T-cell (primary cell): ENCODE measurements at regions not wholly inside any gene's neighbourhood (a gene's known extent, or its start where the extent isn't known, plus 50 kb on each side); places are given as distances from the start of the nearest gene placed in this dataset.

ENCODE experiments used
- ATAC-seq, 4 experiments: fragments of 200-7000 bp in 3 of 4; fragments of 150-1000 bp in 1 of 4; cut with Tn5 transposase; replicated peaks in 1 of 4; 1 replicate in 3 of 4; 2 replicates in 1 of 4; pipeline ENCODE4 v1.10.0; 2021; ENCODE audit warnings: moderate library complexity in 3 of 4, mild to moderate bottlenecking in 2 of 4, moderate number of reproducible peaks in 1 of 4
- CTCF ChIA-PET, 2 donors: fragments of 300-600 bp; sonication (Branson Sonifier 250); formaldehyde crosslinking; loops; one replicate each; lab custom pipeline; 2022; ENCODE audit warnings: antibody characterized with exemption in 2 of 2; lab: Charles Lee
- POLR2A ChIA-PET, 2 donors: fragments of 300-600 bp; sonication (Branson Sonifier 250); formaldehyde crosslinking; loops; one replicate each; lab custom pipeline; 2022; ENCODE audit warnings: antibody characterized with exemption in 2 of 2; lab: Charles Lee
- DNase-seq, 35 experiments: peaks; one replicate each; pipeline versions ENCODE4 v3.0.0 to v3.0.0-alpha.2; 2013 to 2023
- H3K27ac ChIP-seq: one replicate; pipeline ENCODE4 v1.5.1; 2013; ENCODE audit warnings: low read length
- H3K27me3 ChIP-seq, 2 experiments: replicated peaks in 1 of 2; 1 replicate in 1 of 2; 2 replicates in 1 of 2; pipeline versions ENCODE4 v1.6.1 to v1.7.0; 2013; ENCODE audit warnings: low read length in 1 of 2, mixed read lengths in 1 of 2; ENCODE audit not compliant: control insufficient read depth in 2 of 2, insufficient read depth in 2 of 2; ENCODE audit errors: extremely low read depth in 1 of 2
- H3K36me3 ChIP-seq, 2 donors: 1 replicate in 1 of 2; 2 replicates in 1 of 2; pipeline versions ENCODE4 v1.6.1 to v1.7.0; 2013; ENCODE audit warnings: low read length in 1 of 2; ENCODE audit not compliant: control insufficient read depth in 2 of 2, insufficient read depth in 1 of 2; ENCODE audit errors: extremely low read depth in 1 of 2
- H3K4me1 ChIP-seq, 2 experiments: 1 replicate in 1 of 2; 2 replicates in 1 of 2; pipeline versions ENCODE4 v1.6.1 to v1.7.0; 2013; ENCODE audit warnings: low read length in 2 of 2, mixed read lengths in 1 of 2; ENCODE audit not compliant: insufficient read depth in 2 of 2, control insufficient read depth in 1 of 2; ENCODE audit errors: extremely low read depth in 1 of 2
- H3K4me3 ChIP-seq, 2 donors: 1 replicate in 1 of 2; 2 replicates in 1 of 2; pipeline versions ENCODE4 v1.5.1 to v1.7.0; 2013; ENCODE audit warnings: mild to moderate bottlenecking in 2 of 2, low read length in 1 of 2, moderate library complexity in 1 of 2; ENCODE audit not compliant: control insufficient read depth in 1 of 2; ENCODE audit errors: extremely low read depth in 1 of 2
- H3K9me3 ChIP-seq: 2 replicates; pipeline ENCODE4 v1.7.0; 2013
- H3K27ac Mint-ChIP-seq, 2 donors: one replicate each; pipeline ENCODE4 v1.8.0; 2020 to 2021; ENCODE audit warnings: mild to moderate bottlenecking in 2 of 2, mixed read lengths in 2 of 2
- H3K27me3 Mint-ChIP-seq, 2 donors: one replicate each; pipeline ENCODE4 v1.8.0; 2021 to 2022; ENCODE audit warnings: mixed read lengths in 2 of 2
- H3K36me3 Mint-ChIP-seq: one replicate; pipeline ENCODE4 v1.8.0; 2021; ENCODE audit warnings: mixed read lengths
- H3K4me1 Mint-ChIP-seq, 3 donors: one replicate each; pipeline ENCODE4 v1.8.0; 2020 to 2022; ENCODE audit warnings: mixed read lengths in 3 of 3, mild to moderate bottlenecking in 1 of 3
- H3K4me3 Mint-ChIP-seq, 3 donors: one replicate each; pipeline ENCODE4 v1.8.0; 2020 to 2022; ENCODE audit warnings: mild to moderate bottlenecking in 3 of 3, mixed read lengths in 3 of 3, moderate library complexity in 3 of 3
- H3K9me3 Mint-ChIP-seq, 3 donors: one replicate each; pipeline ENCODE4 v1.8.0; 2020 to 2022; ENCODE audit warnings: mixed read lengths in 3 of 3
- WGBS: methylation state at CpG from one replicate; pipeline ENCODE4 v1.1.5; 2013; ENCODE audit warnings: missing lambda C conversion rate; ENCODE audit not compliant: insufficient coverage; 5-methylcytosine and 5-hydroxymethylcytosine counted together

DNA sequence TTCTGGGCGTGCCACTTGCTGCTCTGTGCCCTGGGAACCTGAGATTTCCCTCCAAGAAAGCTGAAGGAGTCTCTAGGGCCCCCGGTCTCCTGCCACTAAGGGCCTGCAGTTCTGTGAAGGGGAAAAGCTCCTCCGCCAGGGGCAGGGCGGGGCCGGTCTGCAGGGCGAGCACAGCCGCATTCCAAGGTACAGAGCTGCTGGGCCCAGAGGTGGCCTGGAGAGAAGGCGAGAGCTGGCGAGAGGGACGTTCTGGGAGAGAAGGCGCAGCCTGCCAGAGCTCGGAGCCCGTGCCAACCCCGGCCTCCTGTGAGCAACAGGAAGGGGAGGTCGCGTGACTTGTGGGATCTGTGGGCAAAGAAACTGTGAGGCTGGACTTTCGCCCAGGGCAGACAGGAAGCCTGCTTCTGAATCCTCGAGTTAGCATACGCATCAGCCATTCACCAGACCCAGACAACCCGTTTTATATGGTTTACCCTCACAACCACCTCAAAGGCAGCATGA is 500.4 kb downstream of the SHQ1 start:
- H3K27ac Mint-ChIP-seq = peak overlapping the region; percentile 72 to 90
- Histone ChIP-seq H3K36me3 (no peaks in the 10 kb centered on the region), H3K27ac (no peak overlapping the region), H3K4me3 (no peak overlapping the region), H3K9me3 (no peaks in the 10 kb centered on the region), H3K27me3 (peaks cover 0 to 11% of the 10 kb centered on the region in 2 experiments), H3K4me1 (peaks cover 43 to 61% of the 10 kb centered on the region in 2 experiments)
- DNase-seq (peak in 21 of 35 experiments; percentile 6 to 63 (median 34)), ATAC-seq (peak; percentile 46 to 62 (median 49))
- no peaks in the 10 kb centered on the region for H3K36me3 Mint-ChIP-seq
- peaks cover 0 to 7% of the 10 kb centered on the region in 2 donors for H3K27me3 Mint-ChIP-seq
- WGBS = 73% methylated on average over 14 of the region's 20 CpGs
- CTCF ChIA-PET = interaction anchor here (0.6 to 0.7 kb wide), 3 partner anchors 19 to 124 kb away, joined by 3 to 12 read pairs (median 3); no protein-coding TSS in a partner anchor
- peak overlapping the region in 2 of 3 donors; percentile 19 to 55 for H3K4me3 Mint-ChIP-seq
- POLR2A ChIA-PET = no interaction called here
- H3K9me3 Mint-ChIP-seq = no peaks in the 10 kb centered on the region
- peaks cover 52 to 63% (median 63%) of the 10 kb centered on the region in 3 donors for H3K4me1 Mint-ChIP-seq

GRCh38 chr3:72346526-72346926 is 501.7 kb downstream of the SHQ1 start:
- Histone ChIP-seq H3K27ac (peak overlapping the region; percentile 38), H3K4me3 (no peak overlapping the region), H3K36me3 (no peaks in the 10 kb centered on the region), H3K27me3 (peaks cover 0 to 7% of the 10 kb centered on the region in 2 experiments), H3K4me1 (peaks cover 43 to 61% of the 10 kb centered on the region in 2 experiments), H3K9me3 (no peaks in the 10 kb centered on the region)
- POLR2A ChIA-PET = no interaction called here
- peak overlapping the region in 1 of 3 donors; percentile 55 for H3K4me3 Mint-ChIP-seq
- WGBS = 30% methylated on average over 4 of the region's 8 CpGs
- H3K27me3 Mint-ChIP-seq = no peaks in the 10 kb centered on the region
- ATAC-seq = peak; percentile 57 to 74 (median 64)
- peaks cover 56 to 69% (median 69%) of the 10 kb centered on the region in 3 donors for H3K4me1 Mint-ChIP-seq
- no peaks in the 10 kb centered on the region for H3K36me3 Mint-ChIP-seq
- DNase-seq = peak in 3 of 35 experiments; percentile 14 to 47 (median 23)
- H3K9me3 Mint-ChIP-seq = no peaks in the 10 kb centered on the region
- H3K27ac Mint-ChIP-seq = peak overlapping the region; percentile 72 to 90
- CTCF ChIA-PET = no interaction called here

GRCh38 chr3:72345980-72346379 is 502.3 kb downstream of the SHQ1 start:
- H3K4me1 Mint-ChIP-seq = peaks cover 56 to 69% (median 69%) of the 10 kb centered on the region in 3 donors

GRCh38 chr3:72345237-72345878 is 502.9 kb downstream of the SHQ1 start:
- Histone ChIP-seq H3K4me3 (peak overlapping the region in 1 of 2 donors; percentile 26), H3K27ac (no peak overlapping the region), H3K36me3 (no peaks in the 10 kb centered on the region), H3K27me3 (no peaks in the 10 kb centered on the region), H3K9me3 (no peaks in the 10 kb centered on the region), H3K4me1 (peaks cover 43 to 61% of the 10 kb centered on the region in 2 experiments)
- Mint-ChIP-seq H3K4me1 (peaks cover 56 to 69% (median 69%) of the 10 kb centered on the region in 3 donors), H3K36me3 (no peaks in the 10 kb centered on the region), H3K27ac (peak overlapping the region; percentile 52 to 72), H3K27me3 (no peaks in the 10 kb centered on the region), H3K9me3 (no peaks in the 10 kb centered on the region), H3K4me3 (peak overlapping the region in 2 of 3 donors; percentile 40 to 55)
- POLR2A ChIA-PET = interaction anchor here in 1 of 2 donors (0.7 kb wide), 1 partner anchor 190 kb away, joined by 3 read pairs; no protein-coding TSS in a partner anchor
- peak in 2 of 35 experiments; percentile 4 to 37 for DNase-seq
- peak; percentile 24 to 48 (median 45) for ATAC-seq
- CTCF ChIA-PET = no interaction called here
- 88% methylated on average over 6 of the region's 7 CpGs for WGBS

More at GRCh38 chr3:72345980-72346379, 502.3 kb downstream of the SHQ1 start:
- Mint-ChIP-seq H3K4me3 (peak overlapping the region in 2 of 3 donors; percentile 40 to 55), H3K9me3 (no peaks in the 10 kb centered on the region), H3K27me3 (no peaks in the 10 kb centered on the region), H3K27ac (peak overlapping the region; percentile 72 to 90), H3K36me3 (no peaks in the 10 kb centered on the region)
- Histone ChIP-seq H3K36me3 (no peaks in the 10 kb centered on the region), H3K9me3 (no peaks in the 10 kb centered on the region), H3K4me3 (peak overlapping the region in 1 of 2 donors; percentile 26), H3K27me3 (peaks cover 0 to 5% of the 10 kb centered on the region in 2 experiments), H3K27ac (peak overlapping the region; percentile 38), H3K4me1 (peaks cover 43 to 61% of the 10 kb centered on the region in 2 experiments)
- POLR2A ChIA-PET = no interaction called here
- ATAC-seq = no peak
- CTCF ChIA-PET = no interaction called here
- no peak for DNase-seq
- 83% methylated on average over 5 of the region's 7 CpGs for WGBS

- 43% methylated on average over 2 of the region's 6 CpGs for WGBS
- H3K4me1 Mint-ChIP-seq = peaks cover 56 to 69% (median 69%) of the 10 kb centered on the region in 3 donors
- no peak overlapping the region for H3K27ac ChIP-seq
- H3K27me3 Mint-ChIP-seq = no peaks in the 10 kb centered on the region
- ChIA-PET POLR2A (no interaction called here), CTCF (no interaction called here)
- peak overlapping the region; percentile 72 to 81 for H3K27ac Mint-ChIP-seq
- H3K9me3 Mint-ChIP-seq = no peaks in the 10 kb centered on the region
- DNase-seq = no peak
- ATAC-seq = no peak
- H3K36me3 Mint-ChIP-seq = no peaks in the 10 kb centered on the region
- H3K4me1 ChIP-seq = peaks cover 43 to 61% of the 10 kb centered on the region in 2 experiments
- H3K27me3 ChIP-seq = no peaks in the 10 kb centered on the region
- no peak overlapping the region for H3K4me3 ChIP-seq
- H3K36me3 ChIP-seq = no peaks in the 10 kb centered on the region
- H3K9me3 ChIP-seq = no peaks in the 10 kb centered on the region
- peak overlapping the region in 1 of 3 donors; percentile 43 for H3K4me3 Mint-ChIP-seq
Measured at GRCh38 chr3:72344647-72345046, 503.6 kb downstream of the SHQ1 start.

DNA sequence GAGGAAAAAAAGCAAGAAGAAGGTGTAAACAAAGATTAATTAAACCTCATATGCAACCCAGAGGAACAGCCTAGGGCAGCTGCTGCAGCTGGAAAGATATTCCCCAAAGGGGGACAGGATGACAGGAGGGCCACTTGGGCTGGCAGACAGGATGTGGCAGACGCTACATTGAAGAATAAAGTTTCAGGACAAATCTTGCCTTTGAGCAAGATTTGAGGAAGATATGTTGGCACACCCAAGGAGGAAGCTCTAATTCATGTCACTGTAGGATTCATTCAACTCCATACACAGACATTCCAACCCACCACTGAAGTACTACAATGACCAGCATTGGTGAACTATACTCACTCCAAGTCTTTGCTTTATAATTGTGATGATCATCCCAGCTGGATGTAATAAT is 504.0 kb downstream of the SHQ1 start:
- H3K27ac ChIP-seq = no peak overlapping the region
- no peaks in the 10 kb centered on the region for H3K36me3 ChIP-seq
- Mint-ChIP-seq H3K4me3 (peak overlapping the region in 1 of 3 donors; percentile 43), H3K9me3 (no peaks in the 10 kb centered on the region), H3K36me3 (no peaks in the 10 kb centered on the region), H3K4me1 (peaks cover 56 to 68% (median 68%) of the 10 kb centered on the region in 3 donors), H3K27me3 (no peaks in the 10 kb centered on the region), H3K27ac (peak overlapping the region; percentile 72 to 81)
- ChIA-PET CTCF (no interaction called here), POLR2A (no interaction called here)
- DNase-seq (no peak), ATAC-seq (no peak)
- H3K4me1 ChIP-seq = peaks cover 43 to 58% of the 10 kb centered on the region in 2 experiments
- no CpG with 5 or more reads among the region's 1 CpG for WGBS
- no peaks in the 10 kb centered on the region for H3K9me3 ChIP-seq
- H3K4me3 ChIP-seq = no peak overlapping the region
- H3K27me3 ChIP-seq = no peaks in the 10 kb centered on the region
